Coronary artery (tissue), 2 donors: ENCODE measurements at regions not wholly inside any gene's neighbourhood (a gene's known extent, or its start where the extent isn't known, plus 50 kb on each side); places are given as distances from the start of the nearest gene placed in this dataset.

Source experiments
- DNase-seq: peaks from one replicate; pipeline ENCODE4 v3.0.0-alpha.2; 2017; ENCODE audit warnings: low spot score
- H3K27ac ChIP-seq, 2 donors: fragments of 200-600 bp; sonication (generic); one replicate each; pipeline ENCODE4 v1.5.1; 2016 to 2019
- H3K4me3 ChIP-seq: fragments of 200-600 bp; sonication (generic); 2 replicates; pipeline ENCODE4 v1.5.1; 2016; ENCODE audit warnings: mild to moderate bottlenecking, moderate library complexity
- CTCF ChIP-seq: fragments of 200-600 bp; sonication (generic); IDR thresholded peaks from one replicate; pipeline ENCODE4 v1.5.1; 2019; ENCODE audit warnings: antibody characterized with exemption

- DNase-seq, result no peak
- no peak overlapping the region for H3K4me3 ChIP-seq
- H3K27ac ChIP-seq, result no peak overlapping the region
- no peak for TF ChIP-seq CTCF
Measured at GRCh38 chr3:81968658-81969057, 207.2 kb upstream of the GBE1 start.

GRCh38 chr3:81967393-81967792 is 205.9 kb upstream of the GBE1 start:
- no peak for TF ChIP-seq CTCF
- DNase-seq, result no peak
- Histone ChIP-seq H3K4me3 (no peak overlapping the region), H3K27ac (no peak overlapping the region)

GRCh38 chr3:81965696-81966095 is 204.3 kb upstream of the GBE1 start:
- H3K4me3 ChIP-seq, result no peak overlapping the region
- no peak overlapping the region for H3K27ac ChIP-seq
- no peak for DNase-seq
- no peak for TF ChIP-seq CTCF

- no peak overlapping the region for H3K27ac ChIP-seq
- no peak for DNase-seq
- TF ChIP-seq CTCF, result no peak
- no peak overlapping the region for H3K4me3 ChIP-seq
Measured at GRCh38 chr3:81962396-81962795, 201.0 kb upstream of the GBE1 start.

- no peak for TF ChIP-seq CTCF
- H3K4me3 ChIP-seq, result no peak overlapping the region
- H3K27ac ChIP-seq, result no peak overlapping the region
- DNase-seq, result no peak
Measured at GRCh38 chr3:81958972-81959640, 197.7 kb upstream of the GBE1 start.

GRCh38 chr3:81955878-81956277 is 194.4 kb upstream of the GBE1 start:
- Histone ChIP-seq H3K27ac (no peak overlapping the region), H3K4me3 (no peak overlapping the region)
- DNase-seq, result no peak
- no peak for TF ChIP-seq CTCF

- Histone ChIP-seq H3K27ac (no peak overlapping the region), H3K4me3 (no peak overlapping the region)
- no peak for DNase-seq
- TF ChIP-seq CTCF, result no peak
Measured at GRCh38 chr3:81953111-81953510, 191.7 kb upstream of the GBE1 start.
